A549 (cell line): ENCODE measurements at regions not wholly inside any gene's neighbourhood (a gene's known extent, or its start where the extent isn't known, plus 50 kb on each side); places are given as distances from the start of the nearest gene placed in this dataset.

Source experiments
- CHD2 ChIP-seq: fragments of 150-350 bp; IDR thresholded peaks from 2 replicates; pipeline ENCODE4 v1.6.1; 2014; ENCODE audit warnings: low read length; ENCODE audit not compliant: partially characterized antibody
- ELK1 ChIP-seq: fragments of 150-350 bp; IDR thresholded peaks from 2 replicates; pipeline ENCODE4 v1.6.1; 2014; ENCODE audit warnings: low read depth, mild to moderate bottlenecking, low read length
- POLR2A ChIP-seq: IDR thresholded peaks from 2 replicates; pipeline ENCODE4 v1.6.1; 2012; ENCODE audit warnings: mild to moderate bottlenecking, low read length
- REST ChIP-seq: fragments of 200-600 bp; sonication (generic); IDR thresholded peaks from 2 replicates; pipeline ENCODE4 v1.6.1; 2016; ENCODE audit warnings: antibody characterized with exemption, mild to moderate bottlenecking, moderate library complexity
- TP53 ChIP-seq: fragments of 250-450 bp; sonication (Bioruptor Pico); IDR thresholded peaks from 2 replicates; pipeline ENCODE4 v1.5.0; 2021; ENCODE audit warnings: mild to moderate bottlenecking, moderate library complexity
- TF ChIP-seq, protein P1 (sequence below): fragments of >200 bp; sonication (Bioruptor Twin); formaldehyde crosslinking; IDR thresholded peaks from 3 replicates; pipeline ENCODE4 v1.5.1; 2016
- TF ChIP-seq, protein P2 (sequence below): IDR thresholded peaks from 2 replicates; pipeline ENCODE4 v1.6.1; 2012

DNA sequence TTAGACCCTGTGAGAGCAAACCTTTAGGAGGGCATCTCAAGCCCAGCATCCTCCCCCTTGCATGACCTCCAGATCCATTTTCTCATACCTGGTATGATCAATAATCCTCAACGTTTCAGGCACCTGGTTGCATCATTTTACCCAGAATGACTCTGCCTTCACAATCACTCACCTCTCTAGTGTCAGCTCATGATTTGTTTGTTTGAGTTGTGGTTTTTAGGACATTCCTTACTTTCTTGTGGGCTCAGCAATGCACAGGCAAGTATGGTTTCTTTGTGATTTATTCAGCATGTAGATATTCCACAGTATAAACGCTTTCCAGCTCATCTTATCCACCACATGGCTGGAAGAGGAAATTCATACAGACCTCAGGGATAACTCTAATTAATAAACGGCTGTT is 93.6 kb upstream of the CPEB2 start:
- TF ChIP-seq, protein P1, sequence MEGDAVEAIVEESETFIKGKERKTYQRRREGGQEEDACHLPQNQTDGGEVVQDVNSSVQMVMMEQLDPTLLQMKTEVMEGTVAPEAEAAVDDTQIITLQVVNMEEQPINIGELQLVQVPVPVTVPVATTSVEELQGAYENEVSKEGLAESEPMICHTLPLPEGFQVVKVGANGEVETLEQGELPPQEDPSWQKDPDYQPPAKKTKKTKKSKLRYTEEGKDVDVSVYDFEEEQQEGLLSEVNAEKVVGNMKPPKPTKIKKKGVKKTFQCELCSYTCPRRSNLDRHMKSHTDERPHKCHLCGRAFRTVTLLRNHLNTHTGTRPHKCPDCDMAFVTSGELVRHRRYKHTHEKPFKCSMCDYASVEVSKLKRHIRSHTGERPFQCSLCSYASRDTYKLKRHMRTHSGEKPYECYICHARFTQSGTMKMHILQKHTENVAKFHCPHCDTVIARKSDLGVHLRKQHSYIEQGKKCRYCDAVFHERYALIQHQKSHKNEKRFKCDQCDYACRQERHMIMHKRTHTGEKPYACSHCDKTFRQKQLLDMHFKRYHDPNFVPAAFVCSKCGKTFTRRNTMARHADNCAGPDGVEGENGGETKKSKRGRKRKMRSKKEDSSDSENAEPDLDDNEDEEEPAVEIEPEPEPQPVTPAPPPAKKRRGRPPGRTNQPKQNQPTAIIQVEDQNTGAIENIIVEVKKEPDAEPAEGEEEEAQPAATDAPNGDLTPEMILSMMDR: no peak
- TF ChIP-seq, protein P2, sequence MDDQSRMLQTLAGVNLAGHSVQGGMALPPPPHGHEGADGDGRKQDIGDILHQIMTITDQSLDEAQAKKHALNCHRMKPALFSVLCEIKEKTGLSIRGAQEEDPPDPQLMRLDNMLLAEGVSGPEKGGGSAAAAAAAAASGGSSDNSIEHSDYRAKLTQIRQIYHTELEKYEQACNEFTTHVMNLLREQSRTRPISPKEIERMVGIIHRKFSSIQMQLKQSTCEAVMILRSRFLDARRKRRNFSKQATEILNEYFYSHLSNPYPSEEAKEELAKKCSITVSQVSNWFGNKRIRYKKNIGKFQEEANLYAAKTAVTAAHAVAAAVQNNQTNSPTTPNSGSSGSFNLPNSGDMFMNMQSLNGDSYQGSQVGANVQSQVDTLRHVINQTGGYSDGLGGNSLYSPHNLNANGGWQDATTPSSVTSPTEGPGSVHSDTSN: no peak
- TF ChIP-seq CHD2 (no peak), REST (no peak), TP53 (no peak), ELK1 (no peak), POLR2A (no peak)
